Ovary (tissue), 7 donors: ENCODE measurements at regions not wholly inside any gene's neighbourhood (a gene's known extent, or its start where the extent isn't known, plus 50 kb on each side); places are given as distances from the start of the nearest gene placed in this dataset.

ENCODE experiments used
- DNase-seq, 5 donors: peaks; one replicate each; pipeline ENCODE4 v3.0.0-alpha.2; 2019 to 2020
- H3K27ac ChIP-seq, 2 donors: fragments of 200-600 bp; one replicate each; pipeline versions ENCODE4 v1.5.1 to v1.8.0; 2019 to 2022
- H3K27me3 ChIP-seq: fragments of 200-600 bp; one replicate; pipeline ENCODE4 v1.8.0; 2022
- H3K36me3 ChIP-seq: fragments of 200-600 bp; sonication (generic); one replicate; pipeline ENCODE4 v1.5.1; 2019
- H3K4me1 ChIP-seq: one replicate; pipeline ENCODE4 v1.8.1; 2013; ENCODE audit warnings: mild to moderate bottlenecking, moderate library complexity; ENCODE audit not compliant: insufficient read depth
- H3K4me3 ChIP-seq: fragments of 200-600 bp; sonication (generic); one replicate; pipeline ENCODE4 v1.5.1; 2017
- H3K9me3 ChIP-seq, 2 donors: fragments of 200-600 bp in 1 of 2; sonication (generic) in 1 of 2; one replicate each; pipeline versions ENCODE4 v1.5.1 to v1.8.1; 2013 to 2019; ENCODE audit warnings: mild to moderate bottlenecking in 1 of 2, moderate library complexity in 1 of 2
- CTCF ChIP-seq, 3 donors: fragments of 450-650 bp in 2 of 3; fragments of 200-600 bp in 1 of 3; IDR thresholded peaks; one replicate each; pipeline versions ENCODE4 v1.5.1 to v1.8.0; 2016 to 2022; ENCODE audit warnings: antibody characterized with exemption in 3 of 3, mild to moderate bottlenecking in 1 of 3
- EP300 ChIP-seq: sonication (generic); formaldehyde crosslinking; IDR thresholded peaks from one replicate; pipeline ENCODE4 v1.6.1; 2017; ENCODE audit warnings: antibody characterized with exemption
- POLR2A ChIP-seq: fragments of 450-650 bp; IDR thresholded peaks from one replicate; pipeline ENCODE4 v1.6.1; 2017; ENCODE audit warnings: antibody characterized with exemption, mild to moderate bottlenecking, moderate library complexity
- WGBS, 3 donors: extraction: QIAGEN DNeasy Blood & Tissue Kit in 1 of 3; methylation state at CpG; one replicate each; pipeline versions ENCODE4 v1.1.5 to v1.1.7; 2013 to 2017; 5-methylcytosine and 5-hydroxymethylcytosine counted together
- intact Hi-C, 4 donors: fragments of 100-400 bp; cut with DNase I; formaldehyde crosslinking; loops; one replicate each; pipeline versions ENCODE4 v1.11.0 to v1.15.1; 2022 to 2023
- donor health status: DM: no; HTN: no; CAD: no; lungs with moderate emphysema.
- donor health status: DM: no; HTN: no; CAD: no.
- donor health status: Bipolar disorder and iron deficiency.
- donor health status: DM: no; HTN: no; CAD: no.
- donor health status: DM: yes; HTN: yes; CAD: no.

GRCh38 chr2:204289066-204289465 lies 256.2 kb upstream of the PARD3B start:
- H3K4me3 ChIP-seq, result no peak overlapping the region
- intact Hi-C loops, result no loop called here
- no peaks in the 10 kb centered on the region for H3K9me3 ChIP-seq
- H3K36me3 ChIP-seq, result no peaks in the 10 kb centered on the region
- no peak for DNase-seq
- no peaks in the 10 kb centered on the region for H3K27me3 ChIP-seq
- no peak overlapping the region for H3K27ac ChIP-seq
- WGBS, 3 donors, result 63 to 84% (median 68%) methylated on average over 1 of the region's 1 CpG
- H3K4me1 ChIP-seq, result no peaks in the 10 kb centered on the region
- no peak for TF ChIP-seq POLR2A
- TF ChIP-seq CTCF (IDR thresholded peaks at IDR 0.05), result no peak
- no peak for TF ChIP-seq EP300

GRCh38 chr2:204292439-204292838 lies 252.8 kb upstream of the PARD3B start:
- no peak for TF ChIP-seq POLR2A
- no peak for TF ChIP-seq CTCF (IDR thresholded peaks at IDR 0.05)
- TF ChIP-seq EP300, result no peak
- Histone ChIP-seq H3K27ac (no peak overlapping the region), H3K4me1 (no peaks in the 10 kb centered on the region), H3K9me3 (no peaks in the 10 kb centered on the region), H3K27me3 (no peaks in the 10 kb centered on the region), H3K36me3 (no peaks in the 10 kb centered on the region), H3K4me3 (no peak overlapping the region)
- intact Hi-C loops, result no loop called here
- no peak for DNase-seq
- 83 to 89% (median 89%) methylated on average over 4 of the region's 4 CpGs for WGBS, 3 donors

GRCh38 chr2:204293884-204294747 lies 251.2 kb upstream of the PARD3B start:
- no peak for DNase-seq
- Histone ChIP-seq H3K9me3 (no peaks in the 10 kb centered on the region), H3K27ac (no peak overlapping the region), H3K4me3 (no peak overlapping the region), H3K27me3 (no peaks in the 10 kb centered on the region), H3K4me1 (no peaks in the 10 kb centered on the region), H3K36me3 (no peaks in the 10 kb centered on the region)
- intact Hi-C loops, result no loop called here
- TF ChIP-seq POLR2A (no peak), EP300 (no peak), CTCF (IDR thresholded peaks at IDR 0.05) (no peak)
- 90 to 93% (median 90%) methylated on average over 4 of the region's 4 CpGs for WGBS, 3 donors

GRCh38 chr2:204298404-204298803 lies 246.9 kb upstream of the PARD3B start:
- Histone ChIP-seq H3K4me3 (no peak overlapping the region), H3K27me3 (no peaks in the 10 kb centered on the region), H3K4me1 (no peaks in the 10 kb centered on the region), H3K9me3 (no peaks in the 10 kb centered on the region), H3K27ac (no peak overlapping the region), H3K36me3 (no peaks in the 10 kb centered on the region)
- intact Hi-C loops, result no loop called here
- 91 to 97% (median 92%) methylated on average over 1 of the region's 1 CpG for WGBS, 3 donors
- DNase-seq, result no peak
- TF ChIP-seq EP300, result no peak
- no peak for TF ChIP-seq POLR2A
- TF ChIP-seq CTCF (IDR thresholded peaks at IDR 0.05), result no peak
